Cardiac muscle cell (in vitro differentiated cells and primary cell): ENCODE measurements at regions not wholly inside any gene's neighbourhood (a gene's known extent, or its start where the extent isn't known, plus 50 kb on each side); places are given as distances from the start of the nearest gene placed in this dataset.

Experiments used
- DNase-seq, 2 donors: peaks; one replicate each; pipeline versions ENCODE4 v3.0.0 to v3.0.0-alpha.2; 2010 to 2017; ENCODE audit warnings: low read depth in 1 of 2, low spot score in 1 of 2
- H3K27ac ChIP-seq: fragments of 200-600 bp; sonication (generic); 2 replicates; pipeline ENCODE4 v1.5.1; 2016
- H3K27me3 ChIP-seq: fragments of 200-600 bp; sonication (generic); 2 replicates; pipeline ENCODE4 v1.6.0; 2016; ENCODE audit warnings: control low read depth
- H3K36me3 ChIP-seq: fragments of 200-600 bp; sonication (generic); 2 replicates; pipeline ENCODE4 v1.5.1; 2016; ENCODE audit warnings: control low read depth
- H3K4me1 ChIP-seq: fragments of 200-600 bp; sonication (generic); 2 replicates; pipeline ENCODE4 v1.8.1; 2017; ENCODE audit warnings: low read depth, mild to moderate bottlenecking, mixed run types
- H3K4me3 ChIP-seq: fragments of 200-600 bp; sonication (generic); 2 replicates; pipeline ENCODE4 v1.5.1; 2016; ENCODE audit warnings: mild to moderate bottlenecking
- H3K9me3 ChIP-seq: fragments of 200-600 bp; sonication (generic); 2 replicates; pipeline ENCODE4 v1.5.1; 2017; ENCODE audit warnings: low read depth, mild to moderate bottlenecking, control low read depth
- CTCF ChIP-seq: IDR thresholded peaks from 2 replicates; pipeline ENCODE4 v1.5.1; 2012; ENCODE audit warnings: low read depth, mild to moderate bottlenecking, low read length

- Histone ChIP-seq H3K27me3 (no peaks in the 10 kb centered on the region), H3K36me3 (no peaks in the 10 kb centered on the region), H3K4me3 (no peak overlapping the region), H3K27ac (no peak overlapping the region), H3K4me1 (no peaks in the 10 kb centered on the region), H3K9me3 (no peaks in the 10 kb centered on the region)
- no peak for TF ChIP-seq CTCF
- DNase-seq: no peak
Observed at GRCh38 chr10:4012848-4013247, 227.8 kb upstream of the KLF6 start.

- DNase-seq: no peak
- Histone ChIP-seq H3K27ac (no peak overlapping the region), H3K27me3 (no peaks in the 10 kb centered on the region)
Observed at GRCh38 chr10:4011136-4011812, 226.3 kb upstream of the KLF6 start.

GRCh38 chr10:4008676-4009382 is 223.8 kb upstream of the KLF6 start:
- H3K4me1 ChIP-seq: peaks cover 4% of the 10 kb centered on the region
- H3K36me3 ChIP-seq: no peaks in the 10 kb centered on the region
- no peak for TF ChIP-seq CTCF
- no peak overlapping the region for H3K27ac ChIP-seq
- H3K9me3 ChIP-seq: no peaks in the 10 kb centered on the region
- H3K27me3 ChIP-seq: no peaks in the 10 kb centered on the region
- no peak for DNase-seq
- H3K4me3 ChIP-seq: no peak overlapping the region

More at GRCh38 chr10:4011136-4011812, 226.3 kb upstream of the KLF6 start:
- no peak for TF ChIP-seq CTCF
- H3K9me3 ChIP-seq: no peaks in the 10 kb centered on the region
- no peaks in the 10 kb centered on the region for H3K36me3 ChIP-seq
- no peaks in the 10 kb centered on the region for H3K4me1 ChIP-seq
- H3K4me3 ChIP-seq: no peak overlapping the region

GRCh38 chr10:4007771-4008170 is 222.8 kb upstream of the KLF6 start:
- Histone ChIP-seq H3K4me3 (no peak overlapping the region), H3K27me3 (no peaks in the 10 kb centered on the region), H3K9me3 (no peaks in the 10 kb centered on the region), H3K27ac (no peak overlapping the region), H3K36me3 (no peaks in the 10 kb centered on the region), H3K4me1 (peaks cover 4% of the 10 kb centered on the region)
- no peak for TF ChIP-seq CTCF
- DNase-seq: no peak

- H3K4me3 ChIP-seq: no peak overlapping the region
- peaks cover 4% of the 10 kb centered on the region for H3K4me1 ChIP-seq
- peak in 1 of 2 donors; percentile 49 for DNase-seq
Observed at GRCh38 chr10:4006858-4007257, 221.8 kb upstream of the KLF6 start.

More at GRCh38 chr10:4006858-4007257, 221.8 kb upstream of the KLF6 start:
- Histone ChIP-seq H3K36me3 (no peaks in the 10 kb centered on the region), H3K27me3 (no peaks in the 10 kb centered on the region), H3K9me3 (no peaks in the 10 kb centered on the region), H3K27ac (no peak overlapping the region)
- TF ChIP-seq CTCF: no peak
